Coronary artery (tissue), 2 donors: ENCODE measurements at regions not wholly inside any gene's neighbourhood (a gene's known extent, or its start where the extent isn't known, plus 50 kb on each side); places are given as distances from the start of the nearest gene placed in this dataset.

Experiments
- DNase-seq: peaks from one replicate; pipeline ENCODE4 v3.0.0-alpha.2; 2017; ENCODE audit warnings: low spot score
- H3K27ac ChIP-seq, 2 donors: fragments of 200-600 bp; sonication (generic); one replicate each; pipeline ENCODE4 v1.5.1; 2016 to 2019
- H3K4me3 ChIP-seq: fragments of 200-600 bp; sonication (generic); 2 replicates; pipeline ENCODE4 v1.5.1; 2016; ENCODE audit warnings: mild to moderate bottlenecking, moderate library complexity
- CTCF ChIP-seq: fragments of 200-600 bp; sonication (generic); IDR thresholded peaks from one replicate; pipeline ENCODE4 v1.5.1; 2019; ENCODE audit warnings: antibody characterized with exemption

DNA sequence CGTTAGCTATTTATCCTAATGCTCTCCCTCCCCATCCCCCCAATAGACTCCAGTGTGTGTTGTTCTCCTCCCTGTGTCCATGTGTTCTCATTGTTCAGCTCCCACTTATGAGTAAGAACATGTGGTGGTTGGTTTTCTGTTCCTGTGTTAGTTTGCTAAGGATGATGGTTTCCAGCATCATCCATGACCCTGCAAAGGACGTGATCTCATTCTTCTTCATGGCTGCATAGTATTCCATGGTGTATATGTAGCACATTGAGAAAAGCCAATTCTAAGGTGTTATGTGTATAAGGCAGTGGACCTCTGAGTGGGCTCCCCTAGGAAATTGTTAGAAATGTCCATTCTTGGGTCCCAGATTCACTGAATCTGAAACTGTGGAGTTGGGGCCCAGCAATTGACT lies 103.1 kb upstream of the MYO10 start:
- no peak for DNase-seq
- Histone ChIP-seq H3K27ac (no peak overlapping the region), H3K4me3 (no peak overlapping the region)
- no peak for TF ChIP-seq CTCF

- Histone ChIP-seq H3K27ac (no peak overlapping the region), H3K4me3 (no peak overlapping the region)
- no peak for TF ChIP-seq CTCF
- no peak for DNase-seq
Observed at GRCh38 chr5:17042041-17042440, 106.0 kb upstream of the MYO10 start.

GRCh38 chr5:17046320-17046719 lies 110.2 kb upstream of the MYO10 start:
- no peak for TF ChIP-seq CTCF
- Histone ChIP-seq H3K27ac (no peak overlapping the region), H3K4me3 (no peak overlapping the region)
- DNase-seq = no peak

DNA sequence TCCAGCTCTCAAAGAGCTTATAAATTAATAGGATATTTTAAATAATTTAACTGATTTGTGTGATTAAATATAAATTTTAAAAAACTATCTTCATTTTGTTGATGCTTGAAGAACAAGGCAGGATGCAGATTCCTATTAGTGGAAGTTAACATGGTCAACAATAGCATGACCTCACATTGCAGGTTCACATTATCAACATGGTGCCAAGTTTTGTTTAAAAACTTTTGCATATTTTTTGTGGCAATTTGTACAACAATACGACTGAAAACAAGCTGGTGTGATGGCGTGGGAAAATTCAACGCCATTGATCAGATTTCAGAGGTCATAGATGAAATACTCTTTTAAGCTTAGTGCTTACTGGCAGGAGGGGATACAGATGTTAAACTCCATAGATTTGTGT lies 114.1 kb upstream of the MYO10 start:
- TF ChIP-seq CTCF = no peak
- no peak for DNase-seq
- Histone ChIP-seq H3K27ac (no peak overlapping the region), H3K4me3 (no peak overlapping the region)

GRCh38 chr5:17054911-17055310 lies 118.8 kb upstream of the MYO10 start:
- no peak overlapping the region for H3K27ac ChIP-seq
- no peak for DNase-seq
- H3K4me3 ChIP-seq = no peak overlapping the region
- TF ChIP-seq CTCF = no peak

- no peak for TF ChIP-seq CTCF
- H3K4me3 ChIP-seq = no peak overlapping the region
- no peak overlapping the region for H3K27ac ChIP-seq
- DNase-seq = no peak
Observed at GRCh38 chr5:17056141-17056631, 120.1 kb upstream of the MYO10 start.

DNA sequence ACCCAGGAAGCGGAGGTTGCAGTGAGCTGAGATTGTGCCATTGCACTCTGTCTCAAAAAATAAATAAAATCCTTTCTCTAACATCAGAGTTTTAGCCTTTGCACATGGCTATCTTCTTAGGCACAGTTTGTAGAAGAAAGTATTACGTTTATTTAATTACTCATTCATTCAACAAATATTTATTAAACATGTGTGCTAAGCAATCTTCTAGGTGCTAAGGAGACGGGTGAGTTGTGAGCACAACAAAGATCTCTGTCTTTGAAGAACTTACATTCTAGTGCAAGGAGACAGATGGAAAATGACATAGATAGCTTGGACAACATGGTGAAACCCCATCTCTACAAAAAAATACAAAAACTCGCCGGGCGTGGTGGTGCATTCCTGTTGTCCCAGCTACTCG lies 122.3 kb upstream of the MYO10 start:
- DNase-seq = no peak
- TF ChIP-seq CTCF = no peak
- Histone ChIP-seq H3K27ac (no peak overlapping the region), H3K4me3 (no peak overlapping the region)
